H9 (cell line): ENCODE measurements at regions not wholly inside any gene's neighbourhood (a gene's known extent, or its start where the extent isn't known, plus 50 kb on each side); places are given as distances from the start of the nearest gene placed in this dataset.

Source experiments
- DNase-seq: peaks from one replicate; pipeline ENCODE4 v3.0.0-alpha.2; 2017
- H2AFZ ChIP-seq: one replicate; pipeline ENCODE4 v1.6.1; 2013; ENCODE audit warnings: mild to moderate bottlenecking, low read length, control low read depth, moderate library complexity
- H2AK5ac ChIP-seq: 2 replicates; pipeline ENCODE4 v1.6.1; 2013; ENCODE audit warnings: low read length, control low read depth, mixed read lengths; ENCODE audit not compliant: insufficient read length
- H2BK120ac ChIP-seq: one replicate; pipeline ENCODE4 v1.6.1; 2013; ENCODE audit warnings: low read depth, mild to moderate bottlenecking, low read length, control low read depth, inconsistent platforms; ENCODE audit not compliant: poor library complexity, severe bottlenecking
- H2BK12ac ChIP-seq: 2 replicates; pipeline ENCODE4 v1.6.1; 2013; ENCODE audit warnings: low read length, control low read depth, mixed read lengths, low read depth; ENCODE audit not compliant: insufficient read length
- H2BK15ac ChIP-seq: 2 replicates; pipeline ENCODE4 v1.6.1; 2013; ENCODE audit warnings: low read depth, low read length, control low read depth
- H2BK20ac ChIP-seq: one replicate; pipeline ENCODE4 v1.6.1; 2013; ENCODE audit warnings: low read depth, mild to moderate bottlenecking, low read length, control low read depth, inconsistent platforms; ENCODE audit not compliant: poor library complexity, severe bottlenecking
- H2BK5ac ChIP-seq: 2 replicates; pipeline ENCODE4 v1.6.1; 2013; ENCODE audit warnings: low read length, control low read depth, mixed read lengths; ENCODE audit not compliant: insufficient read length
- H3K14ac ChIP-seq: 2 replicates; pipeline ENCODE4 v1.6.1; 2013; ENCODE audit warnings: low read length, control low read depth; ENCODE audit not compliant: insufficient read depth
- H3K18ac ChIP-seq: 2 replicates; pipeline ENCODE4 v1.6.1; 2013; ENCODE audit warnings: low read depth, mild to moderate bottlenecking, mixed read lengths, low read length, control low read depth; ENCODE audit not compliant: insufficient read length
- H3K23ac ChIP-seq: 2 replicates; pipeline ENCODE4 v1.6.1; 2013; ENCODE audit warnings: low read length, control low read depth, mixed read lengths, low read depth; ENCODE audit not compliant: insufficient read length
- H3K23me2 ChIP-seq: 2 replicates; pipeline ENCODE4 v1.6.1; 2013; ENCODE audit warnings: low read depth, mild to moderate bottlenecking, mixed read lengths, low read length, control low read depth; ENCODE audit not compliant: insufficient read length, poor library complexity, severe bottlenecking
- H3K27ac ChIP-seq: 2 replicates; pipeline ENCODE4 v1.5.1; 2013; ENCODE audit warnings: low read length, control low read depth, mixed read lengths, low read depth; ENCODE audit not compliant: insufficient read length
- H3K27me3 ChIP-seq: 2 replicates; pipeline ENCODE4 v1.6.1; 2013; ENCODE audit warnings: low read length, control low read depth, inconsistent platforms; ENCODE audit not compliant: insufficient read depth
- H3K4ac ChIP-seq: 2 replicates; pipeline ENCODE4 v1.6.1; 2013; ENCODE audit warnings: low read depth, mild to moderate bottlenecking, control low read depth, inconsistent platforms, low read length, moderate library complexity
- H3K4me1 ChIP-seq: 2 replicates; pipeline ENCODE4 v1.6.1; 2013; ENCODE audit warnings: low read length, control low read depth, inconsistent platforms; ENCODE audit not compliant: insufficient read depth
- H3K4me2 ChIP-seq: 2 replicates; pipeline ENCODE4 v1.6.1; 2013; ENCODE audit warnings: low read length, control low read depth, mixed read lengths; ENCODE audit not compliant: insufficient read length, insufficient read depth
- H3K56ac ChIP-seq: 2 replicates; pipeline ENCODE4 v1.6.1; 2013; ENCODE audit warnings: low read depth, mild to moderate bottlenecking, mixed read lengths, low read length, control low read depth; ENCODE audit not compliant: insufficient read length
- H3K79me1 ChIP-seq: 2 replicates; pipeline ENCODE4 v1.6.1; 2013; ENCODE audit warnings: low read depth, mild to moderate bottlenecking, moderate library complexity, low read length, control low read depth, inconsistent platforms; ENCODE audit not compliant: insufficient read depth, poor library complexity, severe bottlenecking
- H3K79me2 ChIP-seq: 2 replicates; pipeline ENCODE4 v1.6.1; 2013; ENCODE audit warnings: low read length, control low read depth, inconsistent platforms; ENCODE audit not compliant: insufficient read depth
- H3K9ac ChIP-seq: 2 replicates; pipeline ENCODE4 v1.6.1; 2013; ENCODE audit warnings: low read length, control low read depth, mixed read lengths; ENCODE audit not compliant: insufficient read length; ENCODE audit errors: extremely low read depth
- H3K9me3 ChIP-seq: one replicate; pipeline ENCODE4 v1.6.1; 2013; ENCODE audit warnings: low read depth, low read length, inconsistent platforms; ENCODE audit not compliant: control insufficient read depth
- H3T11ph ChIP-seq: one replicate; pipeline ENCODE4 v1.6.1; 2013; ENCODE audit warnings: mild to moderate bottlenecking, low read length, control low read depth, inconsistent platforms
- H4K20me1 ChIP-seq: one replicate; pipeline ENCODE4 v1.6.1; 2013; ENCODE audit not compliant: control insufficient read depth, insufficient read length, insufficient read depth
- H4K5ac ChIP-seq: 2 replicates; pipeline ENCODE4 v1.6.1; 2013; ENCODE audit warnings: low read depth, mild to moderate bottlenecking, mixed read lengths, low read length, control low read depth; ENCODE audit not compliant: insufficient read length
- H4K8ac ChIP-seq: replicated peaks from 2 replicates; pipeline ENCODE4 v1.6.1; 2013; ENCODE audit warnings: low read length, control low read depth, mixed read lengths, low read depth; ENCODE audit not compliant: insufficient read length
- H4K91ac ChIP-seq: 2 replicates; pipeline ENCODE4 v1.6.1; 2013; ENCODE audit warnings: low read depth, mild to moderate bottlenecking, moderate library complexity, mixed read lengths, low read length, control low read depth; ENCODE audit not compliant: insufficient read length
- H3K27ac Mint-ChIP-seq, 3 experiments: 2 replicates in 2 of 3; 3 replicates in 1 of 3; pipeline ENCODE4 v1.8.0; 2020 to 2021; ENCODE audit warnings: mixed read lengths in 3 of 3, mild to moderate bottlenecking in 1 of 3, moderate library complexity in 1 of 3
- H3K27me3 Mint-ChIP-seq: 2 replicates; pipeline ENCODE4 v1.8.0; 2021; ENCODE audit warnings: low read depth, mild to moderate bottlenecking, moderate library complexity, mixed read lengths
- H3K36me3 Mint-ChIP-seq, 3 experiments: 2 replicates in 2 of 3; 3 replicates in 1 of 3; pipeline ENCODE4 v1.8.0; 2020 to 2021; ENCODE audit warnings: low read depth in 3 of 3, mixed read lengths in 3 of 3; ENCODE audit not compliant: insufficient read depth in 1 of 3
- H3K4me1 Mint-ChIP-seq, 2 experiments: 2 replicates each; pipeline ENCODE4 v1.8.0; 2020; ENCODE audit warnings: mixed read lengths in 2 of 2
- H3K4me3 Mint-ChIP-seq, 2 experiments: 2 replicates in 1 of 2; 3 replicates in 1 of 2; pipeline ENCODE4 v1.8.0; 2020 to 2021; ENCODE audit warnings: mild to moderate bottlenecking in 2 of 2, mixed read lengths in 2 of 2, moderate library complexity in 1 of 2
- H3K9me3 Mint-ChIP-seq, 2 experiments: 2 replicates in 1 of 2; 3 replicates in 1 of 2; pipeline ENCODE4 v1.8.0; 2020; ENCODE audit warnings: mild to moderate bottlenecking in 2 of 2, mixed read lengths in 2 of 2, moderate library complexity in 1 of 2
- CTCF ChIP-seq: fragments of 200-600 bp; sonication (generic); conservative IDR thresholded peaks from 3 replicates; pipeline ENCODE4 v1.8.0; 2021; ENCODE audit warnings: antibody characterized with exemption, mild to moderate bottlenecking

GRCh38 chr18:8957731-8958130 is 144.8 kb upstream of the NDUFV2 start:
- no peaks in the 10 kb centered on the region for H3K9me3 ChIP-seq
- H4K91ac ChIP-seq = no peak overlapping the region
- H3K56ac ChIP-seq = no peak overlapping the region
- H3K4me1 ChIP-seq = peaks cover 8% of the 10 kb centered on the region; the same call in 1 of the 2 replicates
- H3K9ac ChIP-seq = no peak overlapping the region
- peaks cover 39 to 47% of the 10 kb centered on the region in 2 experiments for H3K4me1 Mint-ChIP-seq
- H3T11ph ChIP-seq = no peak overlapping the region
- H4K20me1 ChIP-seq = no peaks in the 10 kb centered on the region
- no peak overlapping the region for H3K27ac Mint-ChIP-seq
- H3K18ac ChIP-seq = no peak overlapping the region
- H2BK120ac ChIP-seq = no peak overlapping the region
- H4K5ac ChIP-seq = no peak overlapping the region
- DNase-seq = no peak
- no peak for TF ChIP-seq CTCF
- no peak overlapping the region for H2BK20ac ChIP-seq
- no peaks in the 10 kb centered on the region for H3K23me2 ChIP-seq
- no peak overlapping the region for H3K23ac ChIP-seq
- peaks cover 7 to 15% of the 10 kb centered on the region in 2 experiments for H3K9me3 Mint-ChIP-seq
- H3K79me2 ChIP-seq = no peaks in the 10 kb centered on the region
- no peak overlapping the region for H2BK15ac ChIP-seq
- no peaks in the 10 kb centered on the region for H3K79me1 ChIP-seq
- peaks cover 2 to 16% (median 5%) of the 10 kb centered on the region in 3 experiments; a peak in 6 of 7 replicates for H3K36me3 Mint-ChIP-seq
- H3K27me3 Mint-ChIP-seq = no peaks in the 10 kb centered on the region; the same call in 1 of the 2 replicates
- H3K4me3 Mint-ChIP-seq = no peak overlapping the region
- no peak overlapping the region for H3K27ac ChIP-seq
- H2BK12ac ChIP-seq = no peak overlapping the region
- H3K4ac ChIP-seq = no peak overlapping the region
- no peak overlapping the region for H3K14ac ChIP-seq
- H4K8ac ChIP-seq = no peak overlapping the region
- H3K27me3 ChIP-seq = no peaks in the 10 kb centered on the region
- no peak overlapping the region for H2AFZ ChIP-seq
- H2BK5ac ChIP-seq = no peak overlapping the region
- no peak overlapping the region for H3K4me2 ChIP-seq
- H2AK5ac ChIP-seq = no peak overlapping the region
